ENCODE measurements at regions not wholly inside any gene's neighbourhood (a gene's known extent, or its start where the extent isn't known, plus 50 kb on each side); places are given as distances from the start of the nearest gene placed in this dataset.

GRCh38 chr3:168834558-168834957 is 738.8 kb upstream of the GOLIM4 start:
- Histone ChIP-seq H3K27ac (ENCODE audit: low read depth, low read length) (no peak overlapping the region), H3K4me1 (ENCODE audit: insufficient read depth, low read length) (no peaks in the 10 kb centered on the region), H2AFZ (ENCODE audit: low read length) (no peak overlapping the region), H4K20me1 (ENCODE audit: insufficient read depth, low read length) (no peaks in the 10 kb centered on the region), H3K79me2 (ENCODE audit: insufficient read depth, low read length) (no peaks in the 10 kb centered on the region), H3K4me2 (ENCODE audit: insufficient read depth, low read length) (no peak overlapping the region), H3K4me3 (ENCODE audit: insufficient read depth, low read length) (no peak overlapping the region), H3K36me3 (ENCODE audit: insufficient read depth, low read length) (no peaks in the 10 kb centered on the region), H3K9me3 (ENCODE audit: low read depth, low read length) (no peaks in the 10 kb centered on the region), H3K27me3 (ENCODE audit: insufficient read depth, low read length) (no peaks in the 10 kb centered on the region)
- TF ChIP-seq, protein P1, sequence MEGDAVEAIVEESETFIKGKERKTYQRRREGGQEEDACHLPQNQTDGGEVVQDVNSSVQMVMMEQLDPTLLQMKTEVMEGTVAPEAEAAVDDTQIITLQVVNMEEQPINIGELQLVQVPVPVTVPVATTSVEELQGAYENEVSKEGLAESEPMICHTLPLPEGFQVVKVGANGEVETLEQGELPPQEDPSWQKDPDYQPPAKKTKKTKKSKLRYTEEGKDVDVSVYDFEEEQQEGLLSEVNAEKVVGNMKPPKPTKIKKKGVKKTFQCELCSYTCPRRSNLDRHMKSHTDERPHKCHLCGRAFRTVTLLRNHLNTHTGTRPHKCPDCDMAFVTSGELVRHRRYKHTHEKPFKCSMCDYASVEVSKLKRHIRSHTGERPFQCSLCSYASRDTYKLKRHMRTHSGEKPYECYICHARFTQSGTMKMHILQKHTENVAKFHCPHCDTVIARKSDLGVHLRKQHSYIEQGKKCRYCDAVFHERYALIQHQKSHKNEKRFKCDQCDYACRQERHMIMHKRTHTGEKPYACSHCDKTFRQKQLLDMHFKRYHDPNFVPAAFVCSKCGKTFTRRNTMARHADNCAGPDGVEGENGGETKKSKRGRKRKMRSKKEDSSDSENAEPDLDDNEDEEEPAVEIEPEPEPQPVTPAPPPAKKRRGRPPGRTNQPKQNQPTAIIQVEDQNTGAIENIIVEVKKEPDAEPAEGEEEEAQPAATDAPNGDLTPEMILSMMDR (IDR thresholded peaks at IDR 0.05; ENCODE audit: extremely low read depth, low read depth, low read length): no peak
- DNase-seq (ENCODE audit: insufficient read length, low spot score, missing footprints): no peak

DNA sequence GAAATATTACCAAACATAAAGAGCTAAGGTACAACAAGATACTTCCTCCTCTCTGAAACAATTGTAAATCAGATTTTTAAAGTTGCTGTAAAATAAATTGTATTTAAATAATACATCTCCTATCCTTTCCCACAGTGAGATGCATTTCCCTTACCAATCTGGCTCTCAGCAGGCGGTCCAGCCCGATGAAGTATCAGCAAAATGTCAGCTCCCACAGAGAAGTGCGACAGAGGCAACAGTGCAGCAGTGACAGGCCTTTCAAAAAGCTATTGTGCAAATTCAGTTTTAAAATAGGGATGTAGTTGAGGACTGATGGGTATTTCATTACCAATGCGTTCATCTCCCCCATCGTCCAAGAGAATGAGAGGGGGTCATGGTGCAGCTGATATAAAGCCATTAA is 733.2 kb upstream of the GOLIM4 start:
- Histone ChIP-seq H3K4me3 (ENCODE audit: insufficient read depth, low read length) (no peak overlapping the region), H3K4me2 (ENCODE audit: insufficient read depth, low read length) (no peak overlapping the region), H3K27me3 (ENCODE audit: insufficient read depth, low read length) (no peaks in the 10 kb centered on the region), H3K9me3 (ENCODE audit: low read depth, low read length) (no peaks in the 10 kb centered on the region), H3K27ac (ENCODE audit: low read depth, low read length) (no peak overlapping the region), H2AFZ (ENCODE audit: low read length) (no peak overlapping the region), H3K4me1 (ENCODE audit: insufficient read depth, low read length) (no peaks in the 10 kb centered on the region), H4K20me1 (ENCODE audit: insufficient read depth, low read length) (no peaks in the 10 kb centered on the region), H3K79me2 (ENCODE audit: insufficient read depth, low read length) (no peaks in the 10 kb centered on the region), H3K36me3 (ENCODE audit: insufficient read depth, low read length) (no peaks in the 10 kb centered on the region)
- TF ChIP-seq, protein P1 (IDR thresholded peaks at IDR 0.05; ENCODE audit: extremely low read depth, low read depth, low read length): no peak
- no peak for DNase-seq (ENCODE audit: insufficient read length, low spot score, missing footprints)

DNA sequence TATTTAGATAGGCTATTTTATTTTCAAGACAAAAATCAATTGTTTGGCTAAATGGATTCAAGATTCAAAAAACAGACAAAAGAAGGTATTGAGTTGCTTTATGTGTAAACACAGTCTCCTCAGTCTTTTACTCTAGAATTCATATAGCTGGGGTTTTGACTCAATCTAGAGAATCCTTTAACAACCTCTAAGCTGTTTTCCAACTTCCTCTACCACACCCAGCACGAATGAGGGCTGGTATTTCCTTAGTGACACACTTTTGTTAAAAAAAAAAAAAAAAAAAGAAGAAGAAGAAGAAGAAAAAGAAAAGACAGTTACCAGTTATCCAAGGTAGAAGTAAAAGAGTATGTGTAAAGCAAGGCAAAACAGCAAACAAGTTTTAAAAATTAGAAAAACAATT is 732.8 kb upstream of the GOLIM4 start:
- Histone ChIP-seq H3K9me3 (ENCODE audit: low read depth, low read length) (no peaks in the 10 kb centered on the region), H3K4me3 (ENCODE audit: insufficient read depth, low read length) (no peak overlapping the region), H3K27me3 (ENCODE audit: insufficient read depth, low read length) (no peaks in the 10 kb centered on the region), H3K27ac (ENCODE audit: low read depth, low read length) (no peak overlapping the region), H3K4me2 (ENCODE audit: insufficient read depth, low read length) (no peak overlapping the region), H2AFZ (ENCODE audit: low read length) (no peak overlapping the region), H3K36me3 (ENCODE audit: insufficient read depth, low read length) (no peaks in the 10 kb centered on the region), H4K20me1 (ENCODE audit: insufficient read depth, low read length) (no peaks in the 10 kb centered on the region), H3K79me2 (ENCODE audit: insufficient read depth, low read length) (no peaks in the 10 kb centered on the region), H3K4me1 (ENCODE audit: insufficient read depth, low read length) (no peaks in the 10 kb centered on the region)
- TF ChIP-seq, protein P1 (IDR thresholded peaks at IDR 0.05; ENCODE audit: extremely low read depth, low read depth, low read length): no peak
- no peak for DNase-seq (ENCODE audit: insufficient read length, low spot score, missing footprints)

DNA sequence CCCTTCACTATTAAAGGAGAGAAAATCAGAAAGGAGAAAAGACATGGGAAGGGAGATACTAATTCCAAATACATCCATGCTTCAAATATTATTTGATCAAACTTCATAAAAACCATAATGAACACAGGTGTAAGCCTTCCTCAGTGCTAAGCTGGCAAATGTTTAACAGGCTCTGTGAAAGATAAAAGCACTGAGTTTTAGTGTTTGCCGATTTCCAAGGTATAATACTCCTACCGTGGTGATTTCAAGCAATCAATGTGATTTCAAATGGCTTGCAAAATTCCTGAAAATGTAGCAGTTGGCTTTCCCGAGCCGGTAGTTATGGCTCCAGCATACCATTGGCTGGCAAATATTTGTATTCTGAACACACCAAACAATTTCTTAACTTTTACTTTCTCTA is 732.3 kb upstream of the GOLIM4 start:
- no peak overlapping the region for H3K4me3 ChIP-seq (ENCODE audit: insufficient read depth, low read length)
- TF ChIP-seq, protein P1 (IDR thresholded peaks at IDR 0.05; ENCODE audit: extremely low read depth, low read depth, low read length): no peak
- no peaks in the 10 kb centered on the region for H3K9me3 ChIP-seq (ENCODE audit: low read depth, low read length)
- no peak overlapping the region for H3K27ac ChIP-seq (ENCODE audit: low read depth, low read length)
- H3K4me2 ChIP-seq (ENCODE audit: insufficient read depth, low read length): no peak overlapping the region
- no peaks in the 10 kb centered on the region for H4K20me1 ChIP-seq (ENCODE audit: insufficient read depth, low read length)
- H3K4me1 ChIP-seq (ENCODE audit: insufficient read depth, low read length): no peaks in the 10 kb centered on the region
- DNase-seq (ENCODE audit: insufficient read length, low spot score, missing footprints): no peak
- no peaks in the 10 kb centered on the region for H3K79me2 ChIP-seq (ENCODE audit: insufficient read depth, low read length)
- H3K36me3 ChIP-seq (ENCODE audit: insufficient read depth, low read length): no peaks in the 10 kb centered on the region
- no peaks in the 10 kb centered on the region for H3K27me3 ChIP-seq (ENCODE audit: insufficient read depth, low read length)
- H2AFZ ChIP-seq (ENCODE audit: low read length): no peak overlapping the region
